ENCODE measurements at regions not wholly inside any gene's neighbourhood (a gene's known extent, or its start where the extent isn't known, plus 50 kb on each side); places are given as distances from the start of the nearest gene placed in this dataset.

- Mint-ChIP-seq H3K4me3 (no peak overlapping the region), H3K27me3 (peaks cover 4% of the 10 kb centered on the region), H3K4me1 (ENCODE audit: low read depth) (no peaks in the 10 kb centered on the region), H3K27ac (no peak overlapping the region), H3K9me3 (peaks cover 20% of the 10 kb centered on the region), H3K36me3 (ENCODE audit: low read depth) (no peaks in the 10 kb centered on the region)
- ChIA-PET CTCF (no interaction called here), POLR2A (no interaction called here)
- Histone ChIP-seq H3K4me1 (ENCODE audit: insufficient read depth, low read length) (no peaks in the 10 kb centered on the region), H3K36me3 (ENCODE audit: insufficient read depth, low read length) (no peaks in the 10 kb centered on the region), H3K27me3 (ENCODE audit: control insufficient read depth in 1 of 2, insufficient read depth in 2 of 2, low read length in 2 of 2) (no peaks in the 10 kb centered on the region), H3K4me3 (ENCODE audit: low read length) (no peak overlapping the region), H3K9me3 (ENCODE audit: control insufficient read depth in 1 of 2, insufficient read depth in 1 of 2, low read length in 2 of 2) (peaks cover 0 to 28% of the 10 kb centered on the region in 2 experiments), H3K27ac (ENCODE audit: low read depth in 1 of 2, low read length in 2 of 2) (no peak overlapping the region)
- intact Hi-C loops (cut with DNase I, micrococcal nuclease), result no loop called here
- ATAC-seq (ENCODE audit: poor library complexity), result no peak
- TF ChIP-seq, protein P1, sequence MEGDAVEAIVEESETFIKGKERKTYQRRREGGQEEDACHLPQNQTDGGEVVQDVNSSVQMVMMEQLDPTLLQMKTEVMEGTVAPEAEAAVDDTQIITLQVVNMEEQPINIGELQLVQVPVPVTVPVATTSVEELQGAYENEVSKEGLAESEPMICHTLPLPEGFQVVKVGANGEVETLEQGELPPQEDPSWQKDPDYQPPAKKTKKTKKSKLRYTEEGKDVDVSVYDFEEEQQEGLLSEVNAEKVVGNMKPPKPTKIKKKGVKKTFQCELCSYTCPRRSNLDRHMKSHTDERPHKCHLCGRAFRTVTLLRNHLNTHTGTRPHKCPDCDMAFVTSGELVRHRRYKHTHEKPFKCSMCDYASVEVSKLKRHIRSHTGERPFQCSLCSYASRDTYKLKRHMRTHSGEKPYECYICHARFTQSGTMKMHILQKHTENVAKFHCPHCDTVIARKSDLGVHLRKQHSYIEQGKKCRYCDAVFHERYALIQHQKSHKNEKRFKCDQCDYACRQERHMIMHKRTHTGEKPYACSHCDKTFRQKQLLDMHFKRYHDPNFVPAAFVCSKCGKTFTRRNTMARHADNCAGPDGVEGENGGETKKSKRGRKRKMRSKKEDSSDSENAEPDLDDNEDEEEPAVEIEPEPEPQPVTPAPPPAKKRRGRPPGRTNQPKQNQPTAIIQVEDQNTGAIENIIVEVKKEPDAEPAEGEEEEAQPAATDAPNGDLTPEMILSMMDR (IDR thresholded peaks at IDR 0.05), result no peak
- no peak for DNase-seq
These were observed 418.6 kb upstream of the RIOK2 start for GRCh38 chr5:97601651-97602050.

GRCh38 chr5:97606531-97606930 lies 423.5 kb upstream of the RIOK2 start:
- Mint-ChIP-seq H3K4me3 (no peak overlapping the region), H3K27me3 (peaks cover 3% of the 10 kb centered on the region), H3K9me3 (peaks cover 10% of the 10 kb centered on the region), H3K4me1 (ENCODE audit: low read depth) (no peaks in the 10 kb centered on the region), H3K36me3 (ENCODE audit: low read depth) (no peaks in the 10 kb centered on the region), H3K27ac (no peak overlapping the region)
- Histone ChIP-seq H3K27me3 (ENCODE audit: control insufficient read depth in 1 of 2, insufficient read depth in 2 of 2, low read length in 2 of 2) (no peaks in the 10 kb centered on the region), H3K27ac (ENCODE audit: low read depth in 1 of 2, low read length in 2 of 2) (no peak overlapping the region), H3K4me3 (ENCODE audit: low read length) (no peak overlapping the region), H3K4me1 (ENCODE audit: insufficient read depth, low read length) (no peaks in the 10 kb centered on the region), H3K36me3 (ENCODE audit: insufficient read depth, low read length) (no peaks in the 10 kb centered on the region), H3K9me3 (ENCODE audit: control insufficient read depth in 1 of 2, insufficient read depth in 1 of 2, low read length in 2 of 2) (no peaks in the 10 kb centered on the region)
- intact Hi-C loops (cut with DNase I, micrococcal nuclease), result no loop called here
- DNase-seq (no peak), ATAC-seq (ENCODE audit: poor library complexity) (no peak)
- ChIA-PET CTCF (no interaction called here), POLR2A (no interaction called here)
- TF ChIP-seq, protein P1 (IDR thresholded peaks at IDR 0.05), result no peak

GRCh38 chr5:97608501-97608900 lies 425.5 kb upstream of the RIOK2 start:
- H3K36me3 ChIP-seq (ENCODE audit: insufficient read depth, low read length), result no peaks in the 10 kb centered on the region
- intact Hi-C loops (cut with DNase I, micrococcal nuclease), result no loop called here
- H3K27ac Mint-ChIP-seq, result no peak overlapping the region
- no peak for DNase-seq
- H3K4me3 ChIP-seq (ENCODE audit: low read length), result no peak overlapping the region
- H3K4me3 Mint-ChIP-seq, result no peak overlapping the region
- H3K4me1 Mint-ChIP-seq (ENCODE audit: low read depth), result no peaks in the 10 kb centered on the region
- H3K27me3 Mint-ChIP-seq, result no peaks in the 10 kb centered on the region
- no peaks in the 10 kb centered on the region for H3K9me3 ChIP-seq (ENCODE audit: control insufficient read depth in 1 of 2, insufficient read depth in 1 of 2, low read length in 2 of 2)
- no peak for ATAC-seq (ENCODE audit: poor library complexity)
- H3K27ac ChIP-seq (ENCODE audit: low read depth in 1 of 2, low read length in 2 of 2), result no peak overlapping the region
- peaks cover 3% of the 10 kb centered on the region for H3K9me3 Mint-ChIP-seq
- H3K4me1 ChIP-seq (ENCODE audit: insufficient read depth, low read length), result no peaks in the 10 kb centered on the region
- H3K27me3 ChIP-seq (ENCODE audit: control insufficient read depth in 1 of 2, insufficient read depth in 2 of 2, low read length in 2 of 2), result no peaks in the 10 kb centered on the region
- TF ChIP-seq, protein P1 (IDR thresholded peaks at IDR 0.05), result no peak
- POLR2A ChIA-PET, result no interaction called here
- CTCF ChIA-PET, result no interaction called here
- H3K36me3 Mint-ChIP-seq (ENCODE audit: low read depth), result no peaks in the 10 kb centered on the region
